GM23338 (cell line): ENCODE measurements at regions not wholly inside any gene's neighbourhood (a gene's known extent, or its start where the extent isn't known, plus 50 kb on each side); places are given as distances from the start of the nearest gene placed in this dataset.

Experiments used
- ATAC-seq: fragments of 200-7000 bp; cut with Tn5 transposase; 3 replicates; pipeline ENCODE4 v1.9.1; 2020
- DNase-seq: peaks from one replicate; pipeline ENCODE4 v3.0.0-alpha.2; 2015; ENCODE audit warnings: low spot score
- H2AFZ ChIP-seq: fragments of 200-600 bp; sonication (generic); 2 replicates; pipeline ENCODE4 v1.8.0; 2016; ENCODE audit warnings: antibody characterized with exemption, mild to moderate bottlenecking, moderate library complexity
- H3F3A ChIP-seq: fragments of 200-600 bp; sonication (generic); replicated peaks from 2 replicates; pipeline ENCODE4 v1.8.0; 2017; ENCODE audit warnings: antibody characterized with exemption, mixed run types, low read depth
- H3K27ac ChIP-seq: fragments of 200-600 bp; sonication (generic); 2 replicates; pipeline ENCODE4 v1.6.1; 2016; ENCODE audit warnings: low read depth
- H3K27me3 ChIP-seq: fragments of 200-600 bp; sonication (generic); 2 replicates; pipeline ENCODE4 v1.8.0; 2016; ENCODE audit warnings: mild to moderate bottlenecking, mixed run types, moderate library complexity; ENCODE audit not compliant: insufficient read depth
- H3K36me3 ChIP-seq: fragments of 200-600 bp; sonication (generic); 2 replicates; pipeline ENCODE4 v1.8.0; 2016; ENCODE audit warnings: mild to moderate bottlenecking; ENCODE audit not compliant: insufficient read depth
- H3K4me1 ChIP-seq: fragments of 200-600 bp; sonication (generic); 2 replicates; pipeline ENCODE4 v1.8.0; 2016; ENCODE audit warnings: mild to moderate bottlenecking, moderate library complexity; ENCODE audit not compliant: insufficient read depth
- H3K4me2 ChIP-seq: fragments of 200-600 bp; sonication (generic); 2 replicates; pipeline ENCODE4 v1.7.1; 2017; ENCODE audit warnings: mixed run types
- H3K4me3 ChIP-seq: fragments of 200-600 bp; sonication (generic); 2 replicates; pipeline ENCODE4 v1.6.1; 2016; ENCODE audit warnings: mixed run types
- H3K79me2 ChIP-seq: fragments of 200-600 bp; sonication (generic); replicated peaks from 2 replicates; pipeline ENCODE4 v1.8.0; 2017; ENCODE audit warnings: mild to moderate bottlenecking; ENCODE audit not compliant: insufficient read depth
- H3K9me2 ChIP-seq: fragments of 200-600 bp; sonication (generic); 2 replicates; pipeline ENCODE4 v1.8.0; 2017; ENCODE audit not compliant: insufficient read depth
- H4K20me1 ChIP-seq: fragments of 200-600 bp; sonication (generic); replicated peaks from 2 replicates; pipeline ENCODE4 v1.8.0; 2017; ENCODE audit warnings: mild to moderate bottlenecking; ENCODE audit not compliant: insufficient read depth
- H3K27ac Mint-ChIP-seq: 2 replicates; pipeline ENCODE4 v1.8.0; 2020; ENCODE audit warnings: inconsistent platforms, mild to moderate bottlenecking, moderate library complexity, mixed read lengths
- H3K27me3 Mint-ChIP-seq: 3 replicates; pipeline ENCODE4 v1.8.0; 2022; ENCODE audit warnings: low read depth, mild to moderate bottlenecking, moderate library complexity, mixed read lengths, inconsistent platforms; ENCODE audit not compliant: insufficient read depth, poor library complexity
- H3K36me3 Mint-ChIP-seq: 3 replicates; pipeline ENCODE4 v1.8.0; 2021; ENCODE audit warnings: low read depth, mild to moderate bottlenecking, inconsistent platforms, moderate library complexity, mixed read lengths
- H3K4me1 Mint-ChIP-seq: 3 replicates; pipeline ENCODE4 v1.8.0; 2020; ENCODE audit warnings: mild to moderate bottlenecking, inconsistent platforms, mixed read lengths
- H3K4me3 Mint-ChIP-seq: 3 replicates; pipeline ENCODE4 v1.8.0; 2021; ENCODE audit warnings: moderate library complexity, mild to moderate bottlenecking, inconsistent platforms, mixed read lengths
- H3K9me3 Mint-ChIP-seq: 3 replicates; pipeline ENCODE4 v1.8.0; 2020; ENCODE audit warnings: moderate library complexity, mild to moderate bottlenecking, inconsistent platforms, mixed read lengths
- CREB1 ChIP-seq: fragments of 250-450 bp; sonication (Bioruptor Pico); IDR thresholded peaks from 2 replicates; pipeline ENCODE4 v1.5.0; 2020; ENCODE audit warnings: low read depth, mild to moderate bottlenecking, moderate library complexity
- CTCF ChIP-seq, 2 experiments: fragments of 200-600 bp in 1 of 2; sonication (generic) in 1 of 2; conservative IDR thresholded peaks; 2 replicates each; pipeline versions ENCODE4 v1.5.1 to v1.6.1; 2016 to 2017; ENCODE audit warnings: antibody characterized with exemption in 2 of 2, low read depth in 2 of 2, mild to moderate bottlenecking in 2 of 2, moderate library complexity in 1 of 2
- ETS1 ChIP-seq: IDR thresholded peaks from 2 replicates; pipeline ENCODE4 v1.6.1; 2016; ENCODE audit warnings: antibody characterized with exemption
- EZH2 ChIP-seq: fragments of 200-600 bp; sonication (generic); IDR thresholded peaks from one replicate; pipeline ENCODE4 v1.8.0; 2017; ENCODE audit warnings: antibody characterized with exemption, mild to moderate bottlenecking, low read depth; ENCODE audit not compliant: unreplicated experiment
- EZH2phosphoT487 ChIP-seq: fragments of 200-600 bp; sonication (generic); IDR thresholded peaks from one replicate; pipeline ENCODE4 v1.8.1; 2018; ENCODE audit warnings: antibody characterized with exemption; ENCODE audit not compliant: unreplicated experiment
- JUNB ChIP-seq: IDR thresholded peaks from one replicate; pipeline ENCODE4 v1.6.1; 2016; ENCODE audit warnings: antibody characterized with exemption; ENCODE audit not compliant: unreplicated experiment
- NANOG ChIP-seq: IDR thresholded peaks from 2 replicates; pipeline ENCODE4 v1.6.1; 2016; ENCODE audit warnings: antibody characterized with exemption, borderline replicate concordance
- REST ChIP-seq: IDR thresholded peaks from one replicate; pipeline ENCODE4 v1.6.1; 2018; ENCODE audit warnings: antibody characterized with exemption; ENCODE audit not compliant: unreplicated experiment
- STAT1 ChIP-seq: IDR thresholded peaks from one replicate; pipeline ENCODE4 v1.6.1; 2016; ENCODE audit warnings: antibody characterized with exemption; ENCODE audit not compliant: unreplicated experiment
- ZNF462 ChIP-seq: fragments of 250-450 bp; sonication (Bioruptor Pico); IDR thresholded peaks from 2 replicates; pipeline ENCODE4 v1.5.0; 2020; ENCODE audit warnings: mild to moderate bottlenecking, moderate library complexity

- TF ChIP-seq STAT1: no peak
- TF ChIP-seq JUNB: no peak
- TF ChIP-seq EZH2phosphoT487: no peak
- no peak for TF ChIP-seq ETS1
Observed at GRCh38 chr11:34750692-34751405, 130.0 kb downstream of the EHF start (continued).

- no peak for ATAC-seq
- DNase-seq: no peak
- Histone ChIP-seq H3K4me2 (no peak overlapping the region), H3K27me3 (no peaks in the 10 kb centered on the region), H3K4me3 (no peak overlapping the region), H3K27ac (no peak overlapping the region), H3K79me2 (no peaks in the 10 kb centered on the region), H2AFZ (no peak overlapping the region), H3F3A (no peaks in the 10 kb centered on the region), H3K9me2 (no peaks in the 10 kb centered on the region), H3K4me1 (no peaks in the 10 kb centered on the region), H4K20me1 (peaks cover 5% of the 10 kb centered on the region; the same call in 1 of the 2 replicates), H3K36me3 (no peaks in the 10 kb centered on the region)
- no peaks in the 10 kb centered on the region; the same call in 2 of the 3 replicates for H3K36me3 Mint-ChIP-seq
- no peak overlapping the region for H3K27ac Mint-ChIP-seq
- H3K9me3 Mint-ChIP-seq: no peaks in the 10 kb centered on the region
- H3K4me3 Mint-ChIP-seq: no peak overlapping the region
- no peaks in the 10 kb centered on the region for H3K4me1 Mint-ChIP-seq
- no peaks in the 10 kb centered on the region for H3K27me3 Mint-ChIP-seq
- TF ChIP-seq JUNB: no peak
- no peak for TF ChIP-seq NANOG
- no peak for TF ChIP-seq CTCF (conservative IDR thresholded peaks at IDR 0.05; ENCODE audit: low read depth in 2 of 2)
- no peak for TF ChIP-seq EZH2
- no peak for TF ChIP-seq REST
- no peak for TF ChIP-seq ZNF462 (CRISPR knock-in tag)
- TF ChIP-seq CREB1: no peak
Observed at GRCh38 chr11:34749666-34750659, 129.1 kb downstream of the EHF start.
